RWPE2 (cell line): ENCODE measurements at regions not wholly inside any gene's neighbourhood (a gene's known extent, or its start where the extent isn't known, plus 50 kb on each side); places are given as distances from the start of the nearest gene placed in this dataset.
"Not testable (repeated sequence)": the region's sequence is repeated elsewhere in the genome, so short reads cannot be mapped to it uniquely, and the experiment has no call there.

Source experiments
- ATAC-seq: fragments of 200-7000 bp; cut with Tn5 transposase; 3 replicates; pipeline ENCODE4 v1.9.1; 2021; ENCODE audit warnings: low read depth
- DNase-seq: peaks from one replicate; pipeline ENCODE4 v3.0.0-alpha.2; 2020; ENCODE audit warnings: low spot score
- H3K27ac ChIP-seq: fragments of 450-650 bp; 2 replicates; pipeline ENCODE4 v1.5.1; 2017; ENCODE audit warnings: mild to moderate bottlenecking; ENCODE audit not compliant: poor library complexity, severe bottlenecking
- H3K27me3 ChIP-seq: fragments of 250-450 bp; sonication (Bioruptor Pico); 2 replicates; pipeline ENCODE4 v1.5.1; 2021; ENCODE audit warnings: mild to moderate bottlenecking, moderate library complexity; ENCODE audit not compliant: insufficient read depth, poor library complexity, severe bottlenecking
- H3K36me3 ChIP-seq: fragments of 250-450 bp; sonication (Bioruptor Pico); 2 replicates; pipeline ENCODE4 v1.5.1; 2020; ENCODE audit warnings: low read depth, mild to moderate bottlenecking, moderate library complexity
- H3K4me1 ChIP-seq: fragments of 250-450 bp; sonication (Bioruptor Pico); 2 replicates; pipeline ENCODE4 v1.5.1; 2021; ENCODE audit warnings: mild to moderate bottlenecking, moderate library complexity; ENCODE audit not compliant: insufficient read depth, poor library complexity, severe bottlenecking
- H3K4me3 ChIP-seq: fragments of 250-450 bp; sonication (Bioruptor Pico); 2 replicates; pipeline ENCODE4 v1.5.1; 2021; ENCODE audit warnings: mild to moderate bottlenecking, moderate library complexity; ENCODE audit not compliant: severe bottlenecking
- H3K9me3 ChIP-seq: fragments of 250-450 bp; sonication (Bioruptor Pico); 2 replicates; pipeline ENCODE4 v1.5.1; 2021; ENCODE audit warnings: mild to moderate bottlenecking, moderate library complexity; ENCODE audit not compliant: severe bottlenecking
- TF ChIP-seq, protein P1 (sequence below): fragments of 450-650 bp; IDR thresholded peaks from one replicate; pipeline ENCODE4 v1.5.1; 2017; ENCODE audit warnings: mild to moderate bottlenecking, moderate library complexity; ENCODE audit not compliant: poor library complexity, severe bottlenecking

- no peaks in the 10 kb centered on the region for H3K9me3 ChIP-seq
- no peak for ATAC-seq
- H3K36me3 ChIP-seq: no peaks in the 10 kb centered on the region
- H3K4me1 ChIP-seq: peaks cover 6% of the 10 kb centered on the region
- H3K27ac ChIP-seq: no peak overlapping the region
- TF ChIP-seq, protein P1, sequence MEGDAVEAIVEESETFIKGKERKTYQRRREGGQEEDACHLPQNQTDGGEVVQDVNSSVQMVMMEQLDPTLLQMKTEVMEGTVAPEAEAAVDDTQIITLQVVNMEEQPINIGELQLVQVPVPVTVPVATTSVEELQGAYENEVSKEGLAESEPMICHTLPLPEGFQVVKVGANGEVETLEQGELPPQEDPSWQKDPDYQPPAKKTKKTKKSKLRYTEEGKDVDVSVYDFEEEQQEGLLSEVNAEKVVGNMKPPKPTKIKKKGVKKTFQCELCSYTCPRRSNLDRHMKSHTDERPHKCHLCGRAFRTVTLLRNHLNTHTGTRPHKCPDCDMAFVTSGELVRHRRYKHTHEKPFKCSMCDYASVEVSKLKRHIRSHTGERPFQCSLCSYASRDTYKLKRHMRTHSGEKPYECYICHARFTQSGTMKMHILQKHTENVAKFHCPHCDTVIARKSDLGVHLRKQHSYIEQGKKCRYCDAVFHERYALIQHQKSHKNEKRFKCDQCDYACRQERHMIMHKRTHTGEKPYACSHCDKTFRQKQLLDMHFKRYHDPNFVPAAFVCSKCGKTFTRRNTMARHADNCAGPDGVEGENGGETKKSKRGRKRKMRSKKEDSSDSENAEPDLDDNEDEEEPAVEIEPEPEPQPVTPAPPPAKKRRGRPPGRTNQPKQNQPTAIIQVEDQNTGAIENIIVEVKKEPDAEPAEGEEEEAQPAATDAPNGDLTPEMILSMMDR: no peak
- DNase-seq: no peak
- no peaks in the 10 kb centered on the region for H3K27me3 ChIP-seq
- no peak overlapping the region for H3K4me3 ChIP-seq
Measured at GRCh38 chr17:27954548-27955495, 61.7 kb upstream of the LYRM9 start.

GRCh38 chr17:27956601-27957445 lies 63.7 kb upstream of the LYRM9 start:
- H3K36me3 ChIP-seq: no peaks in the 10 kb centered on the region
- no peaks in the 10 kb centered on the region for H3K27me3 ChIP-seq
- TF ChIP-seq, protein P1: no peak
- DNase-seq (no peak), ATAC-seq (no peak)
- H3K4me3 ChIP-seq: no peak overlapping the region
- no peak overlapping the region for H3K27ac ChIP-seq
- no peaks in the 10 kb centered on the region for H3K9me3 ChIP-seq
- peaks cover 6% of the 10 kb centered on the region for H3K4me1 ChIP-seq

- ATAC-seq, H3K27ac ChIP-seq: not testable (repeated sequence)
Measured at GRCh38 chr17:27957446-27957793, 64.3 kb upstream of the LYRM9 start.

GRCh38 chr17:27958708-27959381 lies 65.7 kb upstream of the LYRM9 start:
- H3K27ac ChIP-seq: no peak overlapping the region

More at GRCh38 chr17:27957446-27957793, 64.3 kb upstream of the LYRM9 start:
- DNase-seq, H3K36me3 ChIP-seq, H3K27me3 ChIP-seq, H3K4me1 ChIP-seq, H3K9me3 ChIP-seq, H3K4me3 ChIP-seq: not testable (repeated sequence)

More at GRCh38 chr17:27958708-27959381, 65.7 kb upstream of the LYRM9 start:
- Histone ChIP-seq H3K36me3 (no peaks in the 10 kb centered on the region), H3K4me1 (peaks cover 6% of the 10 kb centered on the region), H3K9me3 (no peaks in the 10 kb centered on the region), H3K4me3 (no peak overlapping the region), H3K27me3 (no peaks in the 10 kb centered on the region)
- DNase-seq (no peak), ATAC-seq (no peak)
- TF ChIP-seq, protein P1: no peak
